ENCODE measurements at regions not wholly inside any gene's neighbourhood (a gene's known extent, or its start where the extent isn't known, plus 50 kb on each side); places are given as distances from the start of the nearest gene placed in this dataset.

DNA sequence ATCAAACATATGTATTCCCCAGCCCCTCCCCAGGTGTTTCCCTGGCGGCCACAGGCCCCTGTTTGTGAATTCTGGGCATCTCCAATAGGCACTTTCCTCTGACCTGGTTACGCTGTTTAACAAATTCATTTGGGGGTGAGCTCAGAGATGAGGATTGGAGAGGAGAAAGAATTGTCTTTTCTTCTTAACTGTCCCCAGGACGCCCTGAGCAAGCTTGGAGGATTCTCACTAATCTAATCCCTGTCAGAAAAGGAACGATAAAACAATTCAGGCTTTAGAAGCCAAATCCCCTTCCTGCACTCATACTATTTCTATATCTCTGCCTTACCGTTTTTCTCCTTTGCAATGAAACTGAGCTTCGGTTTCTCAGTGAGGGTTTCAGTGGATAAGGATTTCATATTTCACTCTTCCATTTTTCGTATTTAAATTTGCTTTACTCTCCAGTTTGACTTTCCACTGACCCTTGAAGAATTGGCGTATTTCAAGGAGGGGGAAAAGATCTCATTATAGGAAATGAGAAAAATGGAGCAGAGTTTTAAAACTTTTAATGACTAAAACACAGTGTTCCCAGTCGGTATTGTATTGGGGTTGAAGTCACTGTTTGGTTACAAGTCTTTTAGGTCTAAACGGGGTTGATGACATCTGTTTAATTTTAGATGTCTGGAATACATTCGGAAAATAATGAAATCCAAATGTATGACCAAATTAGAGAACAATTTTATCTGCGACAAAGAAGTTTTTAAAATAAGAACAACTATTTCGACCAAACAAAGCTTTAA, 180.1 kb downstream of the MACROH2A1 start:
- TF ChIP-seq EZH2 (IDR thresholded peaks at IDR 0.05; ENCODE audit: insufficient read depth, poor library complexity, severe bottlenecking) (no peak), EZH2phosphoT487 (IDR thresholded peaks at IDR 0.05; ENCODE audit: insufficient read depth, low read depth) (no peak)
